GM21576 (cell line): ENCODE measurements at regions not wholly inside any gene's neighbourhood (a gene's known extent, or its start where the extent isn't known, plus 50 kb on each side); places are given as distances from the start of the nearest gene placed in this dataset.

ENCODE experiments used
- ATAC-seq: cut with Tn5 transposase; IDR thresholded peaks from one replicate; pipeline ENCODE4 v1.9.1; 2021; ENCODE audit warnings: mild to moderate bottlenecking, moderate library complexity; ENCODE audit not compliant: unreplicated experiment

DNA sequence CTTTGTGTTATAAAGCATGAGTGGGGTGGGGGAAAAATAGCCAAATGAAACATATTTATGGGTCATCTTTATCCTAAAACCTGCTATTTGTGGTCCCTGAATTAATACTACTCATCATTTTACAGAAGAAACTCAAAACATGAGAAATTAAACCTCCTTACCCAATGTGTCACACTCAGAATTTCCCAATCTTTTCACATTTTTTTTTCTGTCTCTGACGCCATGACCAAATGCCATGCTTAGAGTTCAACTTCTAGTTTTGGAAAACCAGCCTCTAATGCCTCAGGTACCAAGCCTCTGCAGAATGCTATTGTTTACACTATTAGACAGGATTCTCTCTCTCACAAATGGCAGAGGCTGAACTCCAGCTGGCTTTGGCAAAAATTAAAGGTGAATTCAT, 505.5 kb upstream of the WWC1 start:
- ATAC-seq, result no peak

DNA sequence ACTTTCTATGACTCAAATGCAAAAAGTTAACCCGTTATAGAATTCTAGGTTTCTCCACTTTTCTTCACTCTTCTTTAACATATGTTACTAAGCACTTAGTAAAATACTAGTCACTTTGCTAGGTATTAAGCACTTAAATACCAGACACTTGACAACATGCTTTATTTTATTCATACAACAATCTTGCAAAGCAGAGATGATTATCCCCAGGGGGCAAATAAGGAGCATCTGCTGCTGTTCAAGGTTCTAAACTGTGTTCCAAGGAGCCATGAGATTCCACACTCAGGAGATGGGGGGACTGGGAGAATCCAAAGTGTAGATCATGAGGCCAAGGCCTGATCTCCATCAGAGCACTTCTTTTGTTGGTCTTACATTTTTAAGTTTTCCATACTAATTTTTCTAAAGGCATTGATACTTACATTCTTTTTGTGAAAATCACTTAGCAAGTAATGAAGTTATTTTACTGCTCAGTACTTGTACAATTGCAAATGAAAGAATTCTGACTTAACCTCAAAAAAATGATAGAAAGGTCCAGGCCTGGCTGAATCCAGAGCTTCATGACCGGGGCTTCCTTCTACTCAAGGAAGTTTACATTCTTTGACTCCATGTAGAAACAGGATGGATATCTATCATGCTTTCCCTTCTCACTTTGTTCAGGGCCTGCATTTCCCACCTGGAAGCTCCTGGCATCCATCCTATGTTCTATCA, 504.4 kb upstream of the WWC1 start:
- no peak for ATAC-seq

DNA sequence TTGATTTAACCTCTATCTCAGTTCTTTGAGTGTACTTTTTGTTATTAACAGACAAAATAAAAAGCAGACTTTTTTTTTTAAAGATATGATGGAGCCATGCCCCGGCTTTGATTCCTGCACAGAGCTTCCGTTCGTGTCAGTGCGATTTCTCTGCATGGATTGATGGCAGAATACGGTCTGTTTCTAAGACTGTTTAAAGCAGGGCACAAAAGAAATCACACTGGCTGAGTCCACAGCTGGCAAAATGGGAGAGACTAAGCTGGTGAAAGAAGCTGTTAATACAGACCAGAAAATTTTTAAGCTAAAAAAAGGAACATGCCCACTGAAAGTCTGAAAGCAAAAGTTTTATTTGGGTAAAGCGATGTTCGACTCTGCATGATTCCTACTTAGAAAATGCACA, 501.4 kb upstream of the WWC1 start:
- no peak for ATAC-seq

DNA sequence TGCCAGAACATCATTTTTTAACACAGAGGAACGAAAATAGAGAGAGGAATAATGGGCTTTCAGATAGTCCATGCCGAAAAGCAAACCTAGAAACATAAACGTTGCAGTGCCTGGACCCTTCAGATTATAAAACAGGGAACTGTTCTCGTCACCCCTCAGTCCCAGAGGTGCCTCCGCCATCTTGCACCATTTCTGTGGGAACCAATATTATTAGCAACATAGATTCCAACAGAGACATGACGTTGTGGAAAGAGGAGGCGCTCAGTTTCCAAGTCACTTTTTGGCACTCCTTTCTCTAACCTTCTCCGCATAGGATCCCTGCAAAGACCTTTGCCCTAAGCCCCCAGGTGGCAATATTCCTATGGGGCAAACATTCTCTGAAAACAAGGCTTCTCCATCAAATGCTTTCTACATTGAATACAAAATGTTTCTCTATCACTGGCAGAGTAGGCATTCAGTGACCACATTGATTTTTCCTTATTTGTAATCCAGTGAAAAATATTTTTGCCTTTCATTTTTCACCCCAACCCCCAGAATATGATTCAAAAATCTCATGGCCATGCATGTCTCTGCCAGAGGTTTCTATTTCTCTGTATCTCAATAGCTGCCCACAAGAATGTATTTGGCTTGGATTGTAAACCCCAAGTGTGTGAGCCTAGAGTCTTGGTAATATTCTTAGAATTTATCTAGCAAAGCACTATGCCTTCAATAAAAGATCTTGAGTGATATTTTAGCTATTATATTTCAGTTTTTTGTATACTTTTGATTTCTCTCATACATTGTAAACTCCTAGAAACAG, 500.8 kb upstream of the WWC1 start:
- ATAC-seq, result no peak

DNA sequence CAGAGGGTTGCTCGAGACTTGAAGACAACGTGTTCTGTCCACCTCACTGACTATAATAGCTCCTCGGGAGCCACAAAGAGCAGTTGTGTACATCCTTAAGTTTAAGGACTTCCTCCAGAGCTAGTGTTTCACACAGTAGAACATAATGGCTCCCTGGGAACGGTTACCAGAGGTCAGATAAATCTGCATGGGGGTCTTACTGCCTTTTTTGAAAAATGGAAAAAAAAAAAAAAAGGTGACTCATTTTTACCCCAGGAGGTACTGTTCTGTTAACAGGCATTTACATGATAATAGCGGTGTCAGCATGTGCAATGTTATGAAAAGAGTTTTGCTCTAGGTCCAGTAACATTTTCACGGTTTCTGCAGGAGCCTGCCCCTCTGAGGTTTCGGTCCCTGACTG, 498.9 kb upstream of the WWC1 start:
- ATAC-seq, result no peak

DNA sequence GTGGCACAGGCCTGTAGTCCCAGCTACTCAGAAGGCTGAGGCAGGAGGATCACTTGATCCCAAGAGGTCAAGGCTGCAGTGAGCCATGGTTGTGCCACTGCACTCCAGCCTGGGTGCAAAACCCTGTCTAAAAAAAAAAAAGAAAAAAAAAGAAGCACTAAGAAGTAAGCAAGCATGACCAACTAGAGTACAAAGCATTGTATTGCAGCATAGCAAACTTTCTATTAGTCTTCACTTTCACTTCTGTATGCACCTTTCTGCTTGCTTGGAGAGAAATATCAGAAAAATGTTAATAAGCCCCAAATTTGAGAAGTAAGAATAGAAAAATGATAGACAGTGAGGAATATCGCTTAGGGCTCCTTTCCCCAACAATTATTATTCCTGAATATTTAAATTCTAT, 497.7 kb upstream of the WWC1 start:
- ATAC-seq, result no peak

DNA sequence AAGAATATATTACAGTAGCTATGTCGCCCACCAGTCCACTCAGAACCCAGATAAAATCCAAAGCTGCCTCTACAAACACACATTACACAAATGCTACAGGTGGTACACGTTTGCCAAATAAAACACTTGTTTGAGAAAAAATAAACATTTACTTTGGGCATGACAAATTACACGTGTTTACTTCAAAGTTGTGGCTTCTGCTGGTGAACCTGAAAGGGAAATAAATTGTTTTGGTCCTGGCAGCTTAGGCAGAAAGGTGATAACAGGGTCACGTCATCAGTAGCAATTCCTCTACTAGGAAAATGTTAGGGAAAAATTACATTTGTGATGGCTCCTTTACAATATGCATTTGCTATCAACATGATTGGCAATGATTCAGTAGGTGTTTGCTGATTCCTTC, 497.3 kb upstream of the WWC1 start:
- no peak for ATAC-seq

DNA sequence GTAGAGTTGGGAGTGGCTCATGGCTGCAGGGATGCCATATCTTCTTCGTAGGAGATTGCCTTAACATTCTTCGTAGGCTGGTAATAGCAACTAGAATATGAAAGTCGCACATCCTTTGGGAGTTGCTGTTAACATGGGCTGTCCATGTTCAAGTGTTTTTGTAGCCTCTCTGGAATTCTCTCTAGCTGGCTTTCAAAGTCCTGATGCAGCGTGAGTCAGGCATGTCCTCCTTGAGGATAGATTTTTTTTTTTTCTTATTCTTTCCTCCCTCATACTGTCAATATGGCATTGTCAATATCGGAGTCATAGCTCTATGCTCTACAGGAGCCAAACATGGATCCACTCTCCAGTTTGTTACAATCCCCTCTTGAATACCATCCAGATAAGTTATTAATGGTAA, 494.8 kb upstream of the WWC1 start:
- no peak for ATAC-seq

DNA sequence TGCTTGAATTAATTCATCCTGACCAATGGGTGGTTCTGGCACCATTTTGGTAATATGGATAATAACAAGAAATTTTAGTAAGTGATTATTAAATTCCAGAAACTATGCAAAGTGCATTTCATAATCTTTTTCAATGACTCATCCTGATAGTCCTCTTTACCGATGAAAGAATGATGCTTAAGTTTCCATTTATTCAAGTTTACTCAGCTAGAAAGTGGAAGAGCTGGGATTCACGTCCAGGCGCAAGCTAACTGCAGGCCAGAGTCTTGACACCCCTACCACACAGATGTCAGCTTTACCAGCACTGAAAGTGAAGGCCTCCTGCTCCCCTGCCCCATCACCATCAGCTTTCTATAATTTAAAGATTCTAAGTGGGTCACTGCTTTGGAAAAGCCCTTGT, 493.5 kb upstream of the WWC1 start:
- no peak for ATAC-seq

DNA sequence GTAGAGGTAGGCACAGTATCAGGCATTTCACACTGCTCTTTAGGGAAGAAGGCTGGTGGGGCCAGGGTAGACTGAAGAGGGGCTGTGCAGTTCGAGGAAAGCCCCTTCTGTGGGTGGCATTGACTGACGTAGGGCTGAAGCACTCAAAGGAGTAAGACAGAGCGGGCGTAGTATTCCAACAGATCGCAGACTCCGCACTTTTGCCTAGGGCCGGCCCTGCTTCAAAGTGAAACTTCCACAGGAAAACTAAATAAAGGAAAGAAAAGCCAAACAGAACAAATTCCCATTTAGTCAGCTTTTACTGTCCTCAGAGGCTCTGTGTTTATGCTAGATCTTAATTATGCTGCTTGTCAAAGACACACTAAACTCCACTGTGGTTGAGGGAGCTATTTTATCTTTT, 493.0 kb upstream of the WWC1 start:
- no peak for ATAC-seq

DNA sequence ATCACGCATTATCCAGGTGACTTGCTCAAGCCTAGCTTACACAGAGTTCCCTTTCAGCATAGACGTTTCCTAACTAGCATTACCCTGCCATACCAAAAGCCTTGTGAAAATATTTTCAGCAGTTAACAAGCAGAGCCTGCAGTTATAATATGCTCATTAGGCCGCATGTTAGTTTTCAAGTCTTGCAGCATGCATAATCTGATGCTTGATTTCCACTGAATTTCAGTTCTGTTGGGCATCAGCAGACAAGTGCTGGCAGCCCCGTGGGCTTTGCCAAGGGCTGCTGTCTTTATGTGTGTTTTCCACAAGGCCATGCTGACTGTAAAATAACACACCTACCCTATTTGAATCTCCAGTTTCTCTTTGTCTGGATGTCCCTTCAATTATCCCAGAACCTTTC, 491.0 kb upstream of the WWC1 start:
- no peak for ATAC-seq

DNA sequence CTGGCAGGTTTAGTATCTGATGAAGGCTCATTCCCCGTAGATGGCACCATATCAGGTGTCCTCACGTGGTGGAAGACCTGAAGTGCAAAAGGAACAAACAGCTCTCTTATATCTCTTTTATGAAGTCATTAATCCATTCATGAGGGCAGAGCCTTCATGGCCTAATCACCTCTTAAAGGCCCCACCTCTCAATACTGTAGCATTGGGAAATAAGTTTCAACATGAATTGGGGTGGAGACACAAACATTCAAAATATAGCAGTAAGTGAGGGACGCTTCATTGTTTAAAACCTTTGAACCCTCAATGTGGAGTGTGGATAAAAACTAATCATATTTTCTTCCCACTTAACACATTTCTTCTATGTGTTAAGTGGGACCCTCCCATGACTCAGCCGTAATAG, 489.4 kb upstream of the WWC1 start:
- ATAC-seq, result no peak

DNA sequence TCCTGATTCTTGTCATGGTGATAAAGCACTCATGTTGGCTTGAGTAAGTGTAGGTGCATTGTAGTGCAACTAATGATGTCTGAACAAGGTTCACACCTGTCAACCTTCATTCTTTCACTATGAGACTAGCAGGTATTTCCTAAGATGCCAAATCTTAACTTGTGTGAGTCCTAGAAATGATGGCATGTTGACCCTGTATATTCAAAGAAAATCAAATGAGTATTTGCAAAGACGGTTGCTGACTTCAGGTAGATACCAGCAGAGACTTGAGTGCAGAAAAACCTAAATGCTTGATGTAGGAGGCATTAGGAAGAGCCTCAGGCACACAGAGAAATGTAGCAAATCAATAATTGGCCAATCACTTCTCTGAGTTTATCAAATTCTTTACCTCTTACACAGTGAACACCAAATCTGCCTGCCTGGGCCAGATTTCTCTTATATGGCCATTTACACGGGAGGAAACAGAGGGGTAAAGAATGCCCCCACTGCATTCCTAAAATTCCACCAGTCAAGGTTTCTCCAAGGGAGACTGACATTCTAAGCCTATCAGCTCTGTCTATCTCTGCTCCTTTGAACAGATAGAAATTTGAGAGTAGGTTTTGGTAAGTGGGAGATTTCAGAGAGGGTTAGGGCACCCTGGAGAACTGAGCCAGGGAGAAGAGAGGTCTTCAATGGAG, 488.6 kb upstream of the WWC1 start:
- ATAC-seq, result no peak

DNA sequence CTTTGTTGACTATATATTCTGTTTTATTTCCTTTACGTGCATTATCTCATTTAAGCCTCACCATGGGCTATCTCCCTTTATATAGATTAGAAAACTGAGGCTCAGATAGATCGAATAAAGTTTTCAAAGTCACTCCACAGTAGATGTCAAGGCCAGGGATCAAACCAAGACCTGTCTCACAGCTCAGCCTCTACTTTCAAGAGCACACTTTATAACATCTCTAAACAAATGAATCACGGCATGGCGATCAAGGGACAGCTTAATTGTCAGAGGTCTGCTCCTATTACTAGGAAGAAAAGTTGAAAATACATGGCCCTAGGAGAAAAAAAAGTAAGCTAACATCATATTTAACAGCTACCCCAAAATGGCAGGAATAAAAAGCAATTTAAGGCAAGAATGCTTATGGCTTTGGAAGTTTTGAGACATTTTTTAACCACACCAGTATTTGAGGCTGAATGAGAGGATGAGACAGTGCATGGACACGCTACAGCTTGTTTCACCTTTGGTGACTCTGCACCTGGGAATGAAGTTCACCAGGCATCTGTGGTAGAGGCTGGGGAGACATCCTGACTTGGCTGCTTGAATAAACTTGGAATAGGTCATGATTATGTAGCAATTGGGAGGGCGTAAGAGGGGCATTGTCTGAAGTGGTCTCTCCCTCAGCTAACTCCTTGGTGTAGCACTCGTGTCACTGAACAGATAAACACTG, 486.8 kb upstream of the WWC1 start:
- no peak for ATAC-seq

DNA sequence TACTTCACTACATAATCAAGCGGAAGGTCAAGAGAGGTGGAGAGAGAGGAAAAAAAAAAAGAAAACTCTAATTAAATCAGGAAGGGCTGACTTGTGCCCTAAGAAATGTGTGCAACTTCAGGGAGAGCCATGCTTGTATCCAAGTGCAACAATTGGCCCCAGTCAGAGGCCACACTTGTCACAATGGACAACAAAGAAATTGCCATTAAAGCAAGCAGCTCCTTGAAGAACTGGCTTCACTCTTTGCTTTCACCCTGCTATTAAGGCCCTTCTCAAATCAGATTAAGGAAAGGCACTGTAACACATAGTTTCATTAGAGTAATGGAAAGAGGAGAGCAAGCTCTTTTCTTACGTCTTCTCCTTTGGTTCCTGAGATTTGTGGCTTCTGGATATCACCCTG, 480.9 kb upstream of the WWC1 start:
- no peak for ATAC-seq

DNA sequence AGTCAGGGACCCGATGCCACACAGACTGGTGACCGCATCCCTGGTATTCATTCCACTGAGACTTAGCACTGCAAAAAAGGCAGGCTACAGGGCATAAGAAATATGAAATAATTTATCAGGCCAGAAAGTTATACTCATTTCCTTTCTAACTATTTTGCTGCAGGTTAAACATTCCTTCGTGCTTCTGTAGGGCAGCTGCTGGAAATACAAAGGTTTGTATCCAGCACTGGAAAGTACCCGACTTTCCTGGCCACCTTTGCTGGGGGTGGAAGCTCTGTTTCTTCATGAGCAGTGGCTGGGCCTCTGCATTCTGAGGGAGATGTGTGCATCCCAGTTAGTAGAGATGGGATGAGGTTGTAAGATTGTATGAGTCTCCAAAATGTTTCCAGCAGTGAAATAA, 478.6 kb upstream of the WWC1 start:
- no peak for ATAC-seq

DNA sequence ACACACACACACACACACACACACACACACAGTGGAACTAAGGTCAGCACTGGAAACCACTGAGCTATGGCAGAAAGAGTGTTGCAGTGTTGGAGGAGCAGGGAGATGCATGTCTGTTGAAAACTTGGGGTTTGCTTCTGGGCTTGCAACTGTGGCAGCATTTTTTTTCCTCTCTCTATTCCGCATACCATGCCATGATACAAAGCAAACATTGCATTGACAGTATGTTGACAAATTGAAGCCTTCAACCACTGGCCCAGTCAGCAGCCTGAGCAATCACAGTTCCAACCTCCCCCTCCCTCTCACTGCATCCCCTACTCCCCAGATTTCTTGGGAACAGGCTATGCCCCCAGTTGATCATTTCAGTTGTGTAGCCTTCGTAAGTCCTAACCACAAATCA, 478.1 kb upstream of the WWC1 start:
- no peak for ATAC-seq

DNA sequence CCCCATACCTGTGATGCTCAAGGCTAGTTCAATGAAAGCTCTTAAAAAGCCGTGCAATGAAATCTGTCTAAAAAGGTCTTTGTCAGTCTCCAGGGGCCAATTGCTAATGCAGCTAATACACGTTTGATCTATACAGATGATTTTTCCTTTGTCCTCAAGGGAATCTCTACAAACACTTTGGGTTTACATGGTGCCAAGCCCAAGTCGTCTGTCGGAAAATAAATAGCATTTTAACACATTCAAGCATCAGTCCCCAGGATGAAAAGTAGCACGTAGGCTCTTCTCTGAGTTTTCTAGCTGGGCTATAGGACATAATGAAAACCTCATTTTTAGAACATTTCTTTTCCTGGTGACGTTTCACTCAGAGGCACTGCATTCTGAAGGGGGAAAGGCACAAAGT, 477.4 kb upstream of the WWC1 start:
- ATAC-seq, result no peak

DNA sequence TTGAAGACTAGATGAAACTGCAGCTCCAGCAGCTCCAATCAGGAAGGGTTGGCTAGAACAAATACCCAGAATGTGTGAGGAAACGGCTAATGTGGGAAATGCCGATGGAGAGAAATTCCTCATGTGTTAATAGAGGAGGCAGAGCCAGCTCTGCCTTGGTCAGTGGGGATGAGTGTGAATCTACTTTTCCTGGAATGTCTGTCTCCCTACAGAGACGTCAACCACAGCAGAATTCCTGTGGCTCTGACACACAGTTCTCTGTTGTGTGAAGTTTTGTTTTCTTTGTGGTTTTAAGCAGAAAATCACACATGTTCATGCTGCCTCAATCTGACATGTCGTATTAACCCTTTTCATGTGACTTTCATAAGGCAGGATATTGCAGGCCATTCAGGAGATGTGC, 476.6 kb upstream of the WWC1 start:
- no peak for ATAC-seq

DNA sequence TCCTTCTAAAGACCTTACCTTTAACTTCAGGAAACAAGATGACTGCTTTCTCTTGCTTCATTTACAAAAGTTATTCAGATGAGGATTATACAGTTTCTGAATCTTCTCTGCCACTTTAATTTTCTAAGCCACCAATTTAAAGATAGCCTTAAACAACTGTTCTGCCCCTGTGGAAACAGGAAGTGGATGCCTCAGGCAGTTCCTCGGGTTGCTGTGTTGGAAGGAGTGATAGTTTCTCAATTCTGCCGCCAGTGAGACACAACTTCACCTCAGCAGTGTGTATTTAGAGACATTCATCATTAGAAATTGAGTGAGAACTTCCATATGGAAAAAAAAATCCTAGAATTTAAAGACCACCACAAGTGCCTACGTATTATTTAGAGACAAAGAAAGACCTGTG, 475.1 kb upstream of the WWC1 start:
- no peak for ATAC-seq

DNA sequence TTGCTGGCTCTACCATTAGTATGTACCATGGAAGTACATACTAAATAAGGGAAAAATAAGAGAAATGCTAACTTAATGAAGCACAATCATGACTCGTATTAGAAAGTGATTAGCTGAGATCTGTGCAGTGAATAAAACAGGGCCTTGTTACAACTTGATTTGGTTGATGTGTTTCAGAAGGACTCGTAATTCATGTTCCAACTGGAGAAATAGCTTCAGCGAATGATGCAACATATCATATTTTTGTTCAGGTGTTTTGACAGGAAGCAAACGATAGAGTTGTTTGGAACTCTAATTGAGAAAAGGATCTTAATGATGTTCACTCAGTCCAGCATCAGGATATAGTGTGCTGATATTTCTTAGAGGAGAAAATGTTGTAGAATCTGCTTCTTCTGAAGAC, 474.6 kb upstream of the WWC1 start:
- ATAC-seq, result no peak

DNA sequence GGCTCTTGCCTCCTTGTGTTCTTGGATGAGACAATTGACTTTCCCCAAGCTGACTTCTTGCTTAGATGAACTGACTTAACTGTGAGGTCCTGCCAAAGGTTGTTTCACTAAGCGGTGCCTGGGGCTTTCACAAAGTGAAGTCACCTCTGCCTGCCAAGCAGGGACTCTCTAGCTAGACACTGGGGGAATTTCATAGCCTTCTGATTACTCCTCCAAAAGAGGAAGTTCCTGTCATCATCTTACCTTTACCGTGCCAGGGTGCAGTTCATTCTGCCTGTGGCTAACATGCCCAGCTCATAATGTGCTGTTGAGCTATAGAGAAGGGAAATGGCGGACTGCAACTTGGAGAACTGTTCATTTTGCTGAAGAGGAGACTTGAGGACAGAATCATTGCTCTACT, 472.0 kb upstream of the WWC1 start:
- peak; percentile 97 for ATAC-seq
